UCSD-AML1 (cell line): ENCODE measurements at regions not wholly inside any gene's neighbourhood (a gene's known extent, or its start where the extent isn't known, plus 50 kb on each side); places are given as distances from the start of the nearest gene placed in this dataset.

Source experiments
- DNase-seq: peaks from one replicate; lab custom pipeline; 2025; ENCODE audit not compliant: unreplicated experiment; lab: John Stamatoyannopoulos, UW

DNA sequence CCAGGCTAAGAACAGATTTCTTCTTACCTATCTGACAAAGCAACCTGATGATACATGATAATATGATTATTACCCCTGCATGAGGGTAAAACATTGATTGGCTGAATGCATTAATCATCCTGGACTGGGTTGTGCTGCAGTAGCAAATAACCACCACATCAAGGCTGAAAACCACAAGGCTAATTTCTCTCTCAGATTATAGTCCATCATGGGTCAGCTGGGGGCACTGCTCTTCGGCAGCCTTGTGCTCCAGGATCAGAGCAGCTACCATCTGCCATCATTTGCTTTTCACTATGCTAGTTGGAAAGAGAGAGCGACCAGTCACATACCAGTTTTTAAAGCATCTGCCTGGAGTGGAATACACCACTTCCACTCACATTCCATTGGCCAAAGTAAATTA is 383.5 kb downstream of the RASEF start:
- DNase-seq: no peak

DNA sequence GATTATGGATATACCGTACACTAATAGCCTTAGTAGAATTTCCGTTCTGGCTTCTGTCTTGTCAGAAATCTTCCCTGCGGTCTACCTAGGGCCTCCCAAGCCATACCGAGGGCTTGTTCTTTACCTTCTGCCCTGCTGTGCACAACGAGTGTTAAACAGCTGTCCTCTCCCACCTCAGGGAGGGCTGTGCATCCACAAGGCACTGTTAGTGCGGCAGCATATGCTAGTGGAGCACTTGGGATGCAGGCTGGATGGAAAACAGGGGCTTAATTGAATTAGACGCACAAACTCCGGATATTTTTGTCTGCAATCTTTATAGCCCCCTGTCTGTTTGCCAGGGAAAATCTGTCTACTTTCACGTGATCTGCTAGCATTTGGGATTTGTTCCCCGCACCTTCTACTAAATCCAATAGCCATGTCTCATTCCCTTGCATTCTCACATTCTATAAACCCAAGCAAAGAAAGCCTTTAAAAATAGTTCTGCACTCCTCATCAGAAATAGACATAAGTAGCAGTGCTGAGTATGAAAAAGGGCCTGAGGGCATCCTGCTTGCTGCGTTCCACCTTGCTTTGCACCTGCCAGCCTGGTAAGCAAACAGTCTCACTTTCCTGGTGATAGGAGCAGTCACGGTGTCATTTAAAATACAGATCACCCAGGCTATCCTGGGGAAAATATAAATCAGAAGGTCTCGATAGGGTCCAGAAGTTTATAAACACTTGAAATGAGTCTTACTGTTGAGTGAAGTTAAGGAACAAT is 382.6 kb downstream of the RASEF start:
- DNase-seq: no peak

GRCh38 chr9:82681809-82682208 is 381.1 kb downstream of the RASEF start:
- no peak for DNase-seq

GRCh38 chr9:82682431-82682830 is 380.5 kb downstream of the RASEF start:
- no peak for DNase-seq

GRCh38 chr9:82695704-82696103 is 367.2 kb downstream of the RASEF start:
- no peak for DNase-seq

DNA sequence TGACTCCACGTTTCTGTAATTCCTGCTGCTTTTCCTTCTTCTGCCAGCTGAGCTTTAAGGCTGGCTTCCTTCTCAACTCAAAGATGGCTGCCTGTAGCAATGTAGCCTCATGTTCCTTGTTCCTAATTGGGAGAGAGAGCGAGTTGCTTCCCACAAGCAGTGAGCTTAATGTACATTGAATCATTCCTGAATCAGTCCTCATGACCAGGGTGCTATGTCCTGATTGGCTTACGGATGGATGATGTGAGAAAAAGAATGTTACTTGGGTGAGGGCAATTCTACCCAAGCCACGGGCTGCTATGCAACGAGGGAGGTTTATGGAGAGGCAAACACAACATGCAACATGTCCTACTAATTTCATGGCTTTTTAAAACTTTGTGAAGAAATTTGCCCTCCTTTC is 356.2 kb downstream of the RASEF start:
- no peak for DNase-seq

DNA sequence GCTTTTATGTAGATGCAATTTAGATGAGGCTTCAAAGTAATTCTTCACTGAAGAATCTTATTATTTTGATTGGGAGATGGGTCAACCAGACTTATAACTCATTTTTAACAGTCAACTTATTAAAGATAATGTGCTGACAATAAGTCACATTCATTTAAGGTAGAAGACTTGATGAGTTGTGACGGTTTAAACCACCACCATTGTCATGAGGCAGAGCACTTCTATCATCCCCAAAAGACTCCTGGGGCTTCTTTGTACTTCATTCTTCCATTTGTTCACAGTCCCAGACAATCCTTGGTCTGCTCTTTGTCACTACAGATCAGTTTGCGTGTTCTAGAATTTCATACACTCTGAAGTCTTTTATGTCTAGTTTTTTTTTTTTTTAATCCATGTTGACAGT is 346.1 kb downstream of the RASEF start:
- DNase-seq: no peak

- DNase-seq: no peak
Measured at GRCh38 chr9:82720515-82720914, 342.4 kb downstream of the RASEF start.

- no peak for DNase-seq
Measured at GRCh38 chr9:82721593-82721992, 341.3 kb downstream of the RASEF start.

DNA sequence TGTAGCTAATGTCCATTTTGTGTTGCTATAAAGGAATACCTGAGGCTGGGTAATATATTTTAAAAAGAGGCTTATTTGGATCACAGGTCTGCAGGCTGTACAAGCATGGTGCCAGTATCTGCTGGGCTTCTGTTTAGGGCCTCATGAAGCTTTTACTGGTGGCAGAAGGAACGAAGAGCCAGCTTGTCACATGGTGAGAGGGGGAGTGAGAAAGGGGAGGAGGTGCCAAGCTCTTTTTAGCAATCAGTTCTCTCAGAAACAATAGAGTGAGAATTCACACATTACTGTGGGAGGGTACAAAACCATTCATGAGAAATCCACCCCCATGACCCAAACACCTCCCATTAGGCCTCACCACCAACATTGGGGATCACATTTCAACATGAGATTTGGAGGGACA is 340.9 kb downstream of the RASEF start:
- DNase-seq: no peak

- DNase-seq: no peak
Measured at GRCh38 chr9:82722561-82722960, 340.4 kb downstream of the RASEF start.

DNA sequence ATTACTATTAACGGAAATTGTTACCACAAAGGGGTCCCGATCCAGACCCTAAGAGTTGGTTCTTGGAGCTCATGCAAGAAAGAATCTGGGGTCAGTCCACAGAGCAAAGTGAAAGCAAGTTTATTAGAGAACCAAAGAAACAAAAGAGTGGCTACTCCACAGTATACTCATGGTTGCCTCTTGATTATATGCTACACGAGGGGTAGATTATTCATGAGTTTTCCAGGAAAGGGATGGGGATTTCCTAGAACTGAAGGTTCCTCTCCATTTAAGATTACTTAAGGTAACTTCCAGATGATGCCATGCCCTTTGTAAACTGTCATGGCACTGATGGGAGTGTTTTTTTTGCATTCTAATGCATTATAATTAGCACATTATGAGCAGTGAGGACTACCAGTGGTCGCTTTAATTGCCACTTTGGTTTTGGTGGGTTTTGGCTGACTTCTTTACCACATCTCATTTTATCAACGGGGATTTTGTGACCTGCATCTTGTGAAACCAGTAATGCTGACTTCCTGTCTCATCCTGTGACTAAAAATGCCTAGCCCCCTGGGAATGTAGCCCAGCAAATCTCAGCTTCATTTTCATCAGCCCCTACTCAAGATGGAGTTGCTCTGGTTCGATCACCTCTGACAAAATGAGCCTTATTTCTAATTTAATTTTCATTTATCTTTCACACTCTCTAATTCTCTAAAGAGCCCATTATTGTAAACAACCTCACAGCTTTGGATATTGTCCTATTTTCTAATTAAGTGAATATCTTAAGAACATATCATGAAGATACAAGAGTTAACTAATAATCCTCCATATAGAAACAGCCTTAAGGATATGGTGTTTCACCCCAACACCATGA is 336.3 kb downstream of the RASEF start:
- DNase-seq: no peak

GRCh38 chr9:82729141-82729540 is 333.8 kb downstream of the RASEF start:
- DNase-seq: no peak

GRCh38 chr9:82729991-82730589 is 332.9 kb downstream of the RASEF start:
- no peak for DNase-seq

- DNase-seq: no peak
Measured at GRCh38 chr9:82732928-82733327, 330.0 kb downstream of the RASEF start.

- no peak for DNase-seq
Measured at GRCh38 chr9:82736126-82736525, 326.8 kb downstream of the RASEF start.

DNA sequence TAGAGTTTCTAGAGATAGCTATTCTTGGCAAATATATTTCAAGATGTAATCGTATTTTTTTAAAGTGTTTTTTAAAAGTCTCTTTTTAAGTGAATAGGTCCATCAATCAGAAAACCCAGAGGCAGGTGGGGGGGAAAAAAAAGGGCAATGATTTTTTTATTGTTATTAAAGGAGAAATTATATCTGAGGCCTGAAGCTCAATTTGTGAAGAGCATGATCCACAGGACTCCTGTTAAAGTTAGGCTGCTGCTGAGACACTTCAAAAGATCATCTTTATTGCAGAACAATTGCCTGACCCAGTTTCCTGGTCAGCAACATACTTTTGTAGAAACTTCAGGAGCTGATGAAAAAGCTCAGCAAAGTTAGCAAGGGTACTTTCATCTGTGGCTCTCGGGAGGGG is 326.2 kb downstream of the RASEF start:
- DNase-seq: no peak

- DNase-seq: no peak
Measured at GRCh38 chr9:82745919-82746318, 317.0 kb downstream of the RASEF start.

DNA sequence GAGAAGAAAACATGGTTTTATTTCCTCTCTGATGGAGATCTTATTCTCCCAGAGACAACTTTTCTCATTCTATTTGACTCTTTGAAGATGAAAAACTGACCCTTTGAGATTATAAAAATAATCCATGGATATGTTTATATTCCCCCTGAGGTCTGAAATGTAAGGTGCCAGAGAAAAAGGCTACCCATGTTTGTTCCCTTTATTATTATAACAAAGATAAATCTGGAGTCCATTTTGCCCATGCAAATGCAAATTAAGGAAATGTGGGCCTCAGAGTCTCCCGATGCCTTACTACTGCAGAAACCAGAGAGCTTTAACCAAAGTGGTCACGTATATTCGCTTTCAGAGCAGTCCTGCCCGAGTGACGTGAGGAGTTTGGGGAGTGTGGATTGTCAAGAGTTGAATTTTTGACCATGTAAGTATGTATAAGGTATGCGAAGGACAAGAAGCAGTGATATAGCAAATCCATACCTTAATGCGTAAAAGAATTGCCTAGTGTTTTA is 312.5 kb downstream of the RASEF start:
- DNase-seq: no peak

DNA sequence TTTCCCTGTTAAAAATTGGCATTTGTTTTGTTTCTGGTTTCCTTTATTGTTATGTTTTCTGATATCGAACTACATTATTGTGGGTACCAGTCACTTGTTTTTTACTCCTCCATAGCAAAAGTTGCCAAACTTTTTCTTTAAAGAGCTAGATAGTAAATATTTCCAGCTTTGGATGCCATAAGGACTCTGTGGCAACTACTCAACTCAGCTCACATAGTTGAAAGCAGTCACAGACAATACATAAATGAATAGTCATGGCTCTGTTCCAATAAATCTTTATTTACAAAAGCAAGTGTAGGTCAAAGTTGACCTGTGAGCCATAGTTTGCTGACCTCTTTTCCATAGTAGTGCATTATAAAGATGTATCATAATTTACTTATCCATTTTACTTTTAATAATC is 305.0 kb downstream of the RASEF start:
- DNase-seq: no peak

DNA sequence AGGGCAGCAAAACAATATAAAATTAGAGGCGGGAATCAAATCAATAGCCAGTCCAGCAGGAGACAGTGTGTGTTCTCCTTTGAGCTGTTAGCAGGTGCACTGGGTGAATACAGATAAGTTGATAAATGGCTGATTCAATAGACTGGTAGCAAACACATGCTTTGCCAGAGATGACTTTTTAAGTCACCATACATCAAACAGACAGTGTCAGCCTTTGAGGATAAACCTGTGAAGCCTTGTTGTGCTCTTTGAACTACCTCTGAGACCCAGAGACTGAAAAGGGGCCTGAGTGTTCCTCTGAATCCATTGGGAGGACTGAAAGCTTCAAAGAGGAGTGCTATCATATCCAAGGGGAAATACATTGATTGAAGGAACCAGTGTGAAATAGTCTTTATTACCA is 301.9 kb downstream of the RASEF start:
- no peak for DNase-seq

GRCh38 chr9:82761956-82762355 is 301.0 kb downstream of the RASEF start:
- no peak for DNase-seq
